ENCODE measurements at regions not wholly inside any gene's neighbourhood (a gene's known extent, or its start where the extent isn't known, plus 50 kb on each side); places are given as distances from the start of the nearest gene placed in this dataset.

- DNase-seq (ENCODE audit: low read depth): peak; percentile 56
- H3K4me3 ChIP-seq (ENCODE audit: low read depth, low read length): no peak overlapping the region
- no peak for TF ChIP-seq CTCF (IDR thresholded peaks at IDR 0.05; ENCODE audit: insufficient read depth, low read depth, low read length)
Measured at GRCh38 chr12:24500831-24501230, 448.1 kb downstream of the BCAT1 start.

- no peak for TF ChIP-seq CTCF (IDR thresholded peaks at IDR 0.05; ENCODE audit: insufficient read depth, low read depth, low read length)
- no peak overlapping the region for H3K4me3 ChIP-seq (ENCODE audit: low read depth, low read length)
- DNase-seq (ENCODE audit: low read depth): no peak
Measured at GRCh38 chr12:24500421-24500820, 448.5 kb downstream of the BCAT1 start.

GRCh38 chr12:24499151-24500146, 449.5 kb downstream of the BCAT1 start:
- peak; percentile 88 for DNase-seq (ENCODE audit: low read depth)
- no peak overlapping the region for H3K4me3 ChIP-seq (ENCODE audit: low read depth, low read length)
- no peak for TF ChIP-seq CTCF (IDR thresholded peaks at IDR 0.05; ENCODE audit: insufficient read depth, low read depth, low read length)

- H3K4me3 ChIP-seq (ENCODE audit: low read depth, low read length): no peak overlapping the region
- peak; percentile 64 for DNase-seq (ENCODE audit: low read depth)
- TF ChIP-seq CTCF (IDR thresholded peaks at IDR 0.05; ENCODE audit: insufficient read depth, low read depth, low read length): no peak
Measured at GRCh38 chr12:24496755-24497154, 452.1 kb downstream of the BCAT1 start.

- DNase-seq (ENCODE audit: low read depth): peak; percentile 54
- TF ChIP-seq CTCF (IDR thresholded peaks at IDR 0.05; ENCODE audit: insufficient read depth, low read depth, low read length): no peak
- H3K4me3 ChIP-seq (ENCODE audit: low read depth, low read length): no peak overlapping the region
Measured at GRCh38 chr12:24494401-24494800, 454.5 kb downstream of the BCAT1 start.

- H3K4me3 ChIP-seq (ENCODE audit: low read depth, low read length): no peak overlapping the region
- no peak for DNase-seq (ENCODE audit: low read depth)
- no peak for TF ChIP-seq CTCF (IDR thresholded peaks at IDR 0.05; ENCODE audit: insufficient read depth, low read depth, low read length)
Measured at GRCh38 chr12:24491968-24492367, 456.9 kb downstream of the BCAT1 start.

Measured in fibroblast of villous mesenchyme (primary cell).